Naive thymus-derived CD8-positive, alpha-beta T cell (primary cell): ENCODE measurements at regions not wholly inside any gene's neighbourhood (a gene's known extent, or its start where the extent isn't known, plus 50 kb on each side); places are given as distances from the start of the nearest gene placed in this dataset.

Source experiments
- ATAC-seq, 2 donors: fragments of 150-1000 bp; cut with Tn5 transposase in 1 of 2; sonication (Bioruptor Pico), chemical (Tn5 transposase) in 1 of 2; 1 replicate in 1 of 2; 2 replicates in 1 of 2; pipeline ENCODE4 v1.10.0; 2021; ENCODE audit warnings: mild to moderate bottlenecking in 2 of 2, moderate library complexity in 2 of 2
- POLR2A ChIA-PET: fragments of 350-600 bp; sonication (Branson Sonifier 250); formaldehyde crosslinking; loops from one replicate; lab custom pipeline; 2021; ENCODE audit warnings: antibody characterized with exemption; lab: Charles Lee
- DNase-seq, 10 donors: peaks; one replicate each; pipeline versions ENCODE4 v3.0.0 to v3.0.0-alpha.2; 2020 to 2022
- H3K27ac Mint-ChIP-seq, 10 donors: one replicate each; pipeline ENCODE4 v1.8.0; 2020 to 2022; ENCODE audit warnings: mild to moderate bottlenecking in 10 of 10, mixed read lengths in 10 of 10, moderate library complexity in 4 of 10, inconsistent platforms in 1 of 10
- H3K27me3 Mint-ChIP-seq, 5 donors: one replicate each; pipeline ENCODE4 v1.8.0; 2021 to 2022; ENCODE audit warnings: mixed read lengths in 5 of 5
- H3K36me3 Mint-ChIP-seq, 3 donors: one replicate each; pipeline ENCODE4 v1.8.0; 2020 to 2022; ENCODE audit warnings: mixed read lengths in 3 of 3, mild to moderate bottlenecking in 2 of 3, inconsistent platforms in 1 of 3
- H3K4me1 Mint-ChIP-seq, 4 donors: one replicate each; pipeline ENCODE4 v1.8.0; 2021 to 2022; ENCODE audit warnings: mixed read lengths in 4 of 4
- H3K4me3 Mint-ChIP-seq, 10 donors: one replicate each; pipeline ENCODE4 v1.8.0; 2020 to 2022; ENCODE audit warnings: mild to moderate bottlenecking in 10 of 10, mixed read lengths in 10 of 10, moderate library complexity in 6 of 10, inconsistent platforms in 1 of 10
- H3K9me3 Mint-ChIP-seq, 9 donors: one replicate each; pipeline ENCODE4 v1.8.0; 2020 to 2022; ENCODE audit warnings: mixed read lengths in 9 of 9, mild to moderate bottlenecking in 3 of 9, inconsistent platforms in 1 of 9, moderate library complexity in 1 of 9

DNA sequence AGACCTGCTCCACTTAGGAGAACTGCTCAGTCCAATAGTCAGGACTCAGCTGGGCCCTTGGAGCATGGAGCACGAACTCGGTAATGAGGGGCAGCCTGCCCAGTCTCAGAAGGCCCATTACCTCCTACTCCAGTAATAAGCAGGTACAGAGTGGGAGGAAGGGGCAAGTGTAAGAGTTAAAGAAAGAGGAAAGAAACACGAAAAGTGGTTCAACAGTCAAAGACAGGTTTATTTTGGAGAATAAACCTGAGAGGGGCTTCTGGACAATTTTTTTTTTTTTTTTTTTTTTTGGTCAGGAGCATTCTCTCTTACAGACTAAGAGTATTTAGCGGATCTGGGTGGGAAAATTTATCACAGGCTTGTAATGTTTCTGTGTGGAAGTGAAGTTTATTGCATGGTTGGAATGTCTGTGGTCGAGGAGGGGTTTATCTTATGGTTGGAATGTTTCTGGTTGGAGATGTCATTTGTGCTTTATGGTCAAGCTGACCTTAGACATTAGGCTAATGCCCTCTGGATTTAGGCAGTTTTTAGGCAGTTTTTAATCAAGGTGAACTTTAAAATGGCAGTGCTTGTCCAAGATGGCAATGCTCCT, 340.1 kb downstream of the BCKDHB start:
- Mint-ChIP-seq H3K4me1 (no peaks in the 10 kb centered on the region), H3K27me3 (no peaks in the 10 kb centered on the region), H3K4me3 (no peak overlapping the region), H3K27ac (no peak overlapping the region), H3K9me3 (no peaks in the 10 kb centered on the region), H3K36me3 (no peaks in the 10 kb centered on the region)
- POLR2A ChIA-PET, result no interaction called here
- ATAC-seq (no peak), DNase-seq (no peak)

DNA sequence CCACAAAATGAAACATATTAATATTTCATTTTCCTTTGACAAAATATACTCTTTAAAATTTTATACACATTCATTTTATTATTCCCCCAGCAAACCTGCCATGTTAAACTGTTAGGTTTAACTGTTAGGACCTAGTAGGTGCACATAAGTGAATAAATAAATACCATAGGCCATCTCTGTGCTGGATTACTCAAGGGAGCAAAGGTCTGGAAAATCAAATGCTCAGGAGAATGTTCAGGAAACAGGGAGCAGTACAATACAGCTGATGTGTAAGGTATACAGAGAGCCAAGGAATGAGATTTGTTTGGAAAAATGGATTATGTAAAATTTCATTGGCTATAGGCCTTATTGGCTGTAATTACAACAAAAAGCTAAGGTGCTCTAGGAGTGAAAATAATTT, 339.3 kb downstream of the BCKDHB start:
- POLR2A ChIA-PET, result no interaction called here
- no peaks in the 10 kb centered on the region for H3K4me1 Mint-ChIP-seq
- DNase-seq, result no peak
- no peak overlapping the region for H3K27ac Mint-ChIP-seq
- no peak overlapping the region for H3K4me3 Mint-ChIP-seq
- ATAC-seq, result no peak
- no peaks in the 10 kb centered on the region for H3K9me3 Mint-ChIP-seq
- no peaks in the 10 kb centered on the region for H3K27me3 Mint-ChIP-seq
- no peaks in the 10 kb centered on the region for H3K36me3 Mint-ChIP-seq

DNA sequence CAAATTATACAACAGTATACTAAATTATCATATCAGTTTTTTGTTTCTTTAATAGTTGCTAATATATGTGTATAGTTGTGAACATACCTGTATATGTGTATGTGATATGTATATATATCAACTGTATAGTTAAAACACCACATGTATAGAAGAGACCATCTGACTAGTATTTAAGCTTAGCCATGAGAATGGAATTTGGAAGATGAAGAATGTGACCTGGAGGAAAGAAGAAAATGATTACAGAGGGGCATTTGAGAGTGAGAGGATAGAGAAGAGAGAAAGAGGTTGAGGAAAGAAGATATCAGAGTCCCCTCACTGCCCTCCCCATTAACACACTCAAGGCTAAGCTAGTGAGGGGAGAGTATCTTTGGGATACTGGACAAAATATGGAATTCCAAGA, 335.9 kb downstream of the BCKDHB start:
- no peak overlapping the region for H3K27ac Mint-ChIP-seq
- H3K27me3 Mint-ChIP-seq, result no peaks in the 10 kb centered on the region
- no peak for ATAC-seq
- no peaks in the 10 kb centered on the region for H3K9me3 Mint-ChIP-seq
- H3K36me3 Mint-ChIP-seq, result no peaks in the 10 kb centered on the region
- POLR2A ChIA-PET, result no interaction called here
- H3K4me1 Mint-ChIP-seq, result no peaks in the 10 kb centered on the region
- no peak for DNase-seq
- H3K4me3 Mint-ChIP-seq, result no peak overlapping the region

DNA sequence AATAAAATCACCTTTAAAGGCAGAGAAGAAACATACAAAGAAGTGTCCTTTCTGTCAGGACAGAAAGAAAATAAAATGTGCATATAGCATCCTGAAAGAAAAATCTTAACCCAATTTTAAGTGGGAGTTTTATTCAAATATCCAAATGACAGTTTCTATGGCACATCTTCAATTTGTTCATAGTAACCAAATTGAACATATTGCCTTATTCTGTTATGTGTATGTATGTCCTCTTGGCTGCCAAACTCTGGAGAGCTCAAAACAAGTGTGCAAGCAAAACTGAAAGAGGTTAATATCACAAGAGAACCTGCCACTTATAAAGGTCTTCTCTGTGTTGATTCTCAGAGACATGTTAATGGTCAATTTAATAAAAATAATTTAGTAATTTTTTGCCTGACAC, 334.7 kb downstream of the BCKDHB start:
- DNase-seq, result no peak
- POLR2A ChIA-PET, result no interaction called here

GRCh38 chr6:80440496-80441115, 334.1 kb downstream of the BCKDHB start:
- Mint-ChIP-seq H3K4me1 (no peaks in the 10 kb centered on the region), H3K4me3 (no peak overlapping the region), H3K27me3 (no peaks in the 10 kb centered on the region), H3K36me3 (no peaks in the 10 kb centered on the region), H3K9me3 (no peaks in the 10 kb centered on the region), H3K27ac (no peak overlapping the region)
- POLR2A ChIA-PET, result no interaction called here
- ATAC-seq (no peak), DNase-seq (no peak)

More for the DNA sequence above, 334.7 kb downstream of the BCKDHB start:
- H3K27ac Mint-ChIP-seq, result no peak overlapping the region
- ATAC-seq, result no peak
- H3K4me3 Mint-ChIP-seq, result no peak overlapping the region
- H3K4me1 Mint-ChIP-seq, result no peaks in the 10 kb centered on the region
- H3K27me3 Mint-ChIP-seq, result no peaks in the 10 kb centered on the region
- no peaks in the 10 kb centered on the region for H3K9me3 Mint-ChIP-seq
- H3K36me3 Mint-ChIP-seq, result no peaks in the 10 kb centered on the region

DNA sequence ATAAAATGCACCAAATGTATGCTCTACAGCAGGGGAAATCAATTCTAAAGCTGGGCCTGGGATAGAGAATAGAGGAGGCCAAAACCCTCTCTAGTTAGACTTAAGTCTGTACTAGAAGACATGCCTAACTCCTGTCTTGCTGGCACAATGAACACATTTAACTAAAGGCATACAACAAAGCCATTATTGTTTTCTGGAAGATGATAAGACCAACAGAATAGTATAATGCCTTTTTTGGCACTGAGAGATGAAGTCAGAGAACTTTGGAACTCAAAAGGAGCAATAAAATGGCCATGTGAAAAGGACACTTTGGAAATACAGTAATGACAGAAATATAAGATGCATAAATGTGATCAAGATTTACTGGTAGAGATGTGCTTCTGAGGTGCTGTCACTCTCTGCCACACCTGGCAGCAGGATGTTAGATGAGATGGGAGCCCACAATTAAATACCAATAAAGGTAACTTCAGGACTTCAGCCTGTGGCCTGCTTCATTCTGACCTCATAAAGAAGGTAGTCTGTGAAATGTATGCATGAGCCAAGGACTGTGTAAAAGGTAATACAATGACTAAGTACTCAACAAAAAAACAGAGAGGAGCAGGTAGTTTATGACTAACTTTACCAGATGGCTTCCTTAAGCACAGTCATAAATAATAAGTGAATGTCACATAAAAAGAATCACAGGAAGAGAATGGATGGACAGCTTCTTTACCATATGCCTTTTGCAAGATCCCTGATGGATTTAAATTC, 333.4 kb downstream of the BCKDHB start:
- no peak overlapping the region for H3K4me3 Mint-ChIP-seq
- peak overlapping the region in 1 of 10 donors; percentile 4 for H3K27ac Mint-ChIP-seq
- no peaks in the 10 kb centered on the region for H3K4me1 Mint-ChIP-seq
- POLR2A ChIA-PET, result no interaction called here
- ATAC-seq (no peak), DNase-seq (no peak)
- H3K9me3 Mint-ChIP-seq, result no peaks in the 10 kb centered on the region
- H3K36me3 Mint-ChIP-seq, result peaks cover 0 to 2% (median 2%) of the 10 kb centered on the region in 3 donors
- no peaks in the 10 kb centered on the region for H3K27me3 Mint-ChIP-seq

GRCh38 chr6:80438772-80439171, 332.3 kb downstream of the BCKDHB start:
- Mint-ChIP-seq H3K36me3 (peaks cover 1 to 5% (median 4%) of the 10 kb centered on the region in 3 donors), H3K27ac (no peak overlapping the region), H3K4me3 (no peak overlapping the region), H3K27me3 (no peaks in the 10 kb centered on the region), H3K4me1 (no peaks in the 10 kb centered on the region), H3K9me3 (peaks cover 0 to 2% (median 0%) of the 10 kb centered on the region in 9 donors)
- POLR2A ChIA-PET, result no interaction called here
- DNase-seq, result no peak
- ATAC-seq, result no peak

DNA sequence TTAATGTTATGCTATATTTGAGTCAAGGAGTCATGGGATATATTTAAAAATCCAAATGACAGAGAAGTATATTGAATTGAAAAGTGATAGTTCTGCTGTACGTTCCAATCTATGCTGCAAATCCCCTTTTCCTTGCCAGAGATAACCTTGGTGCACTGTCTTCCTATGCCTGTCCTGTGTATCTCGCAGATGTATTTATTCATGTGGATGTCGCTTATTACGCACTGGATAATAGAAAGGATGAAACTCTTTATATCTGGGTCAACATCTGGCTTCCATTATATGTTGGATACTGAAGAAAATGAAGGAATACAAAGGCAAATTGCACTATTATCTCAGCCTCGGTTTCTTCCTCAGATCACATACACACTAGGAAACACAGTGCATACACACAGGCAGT, 331.3 kb downstream of the BCKDHB start:
- Mint-ChIP-seq H3K27me3 (no peaks in the 10 kb centered on the region), H3K4me3 (no peak overlapping the region), H3K36me3 (peaks cover 3 to 6% (median 4%) of the 10 kb centered on the region in 3 donors), H3K27ac (no peak overlapping the region), H3K4me1 (no peaks in the 10 kb centered on the region), H3K9me3 (peaks cover 0 to 7% (median 0%) of the 10 kb centered on the region in 9 donors)
- DNase-seq, result no peak
- ATAC-seq, result no peak
- POLR2A ChIA-PET, result no interaction called here

DNA sequence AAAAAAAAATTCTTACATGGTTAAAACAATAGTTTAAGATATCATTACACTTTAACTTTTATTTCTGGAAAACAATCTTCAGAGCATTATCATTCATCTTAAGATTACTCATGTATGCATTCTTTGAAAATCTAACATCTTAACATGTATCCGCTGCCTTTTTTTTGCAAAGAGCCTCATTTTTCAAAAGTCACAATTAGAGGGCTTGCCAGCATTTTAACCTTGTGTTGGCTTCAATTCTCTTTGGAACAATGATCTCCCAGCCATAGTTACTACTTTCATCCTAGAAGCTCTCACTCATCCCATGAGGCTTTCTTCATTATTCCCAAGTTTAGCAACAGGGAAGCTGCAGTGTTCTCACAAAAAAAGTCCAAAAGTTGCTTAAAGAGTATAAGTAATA, 330.8 kb downstream of the BCKDHB start:
- Mint-ChIP-seq H3K36me3 (peaks cover 3 to 12% (median 5%) of the 10 kb centered on the region in 3 donors), H3K9me3 (peaks cover 0 to 13% (median 2%) of the 10 kb centered on the region in 9 donors), H3K27me3 (peaks cover 0 to 2% (median 0%) of the 10 kb centered on the region in 5 donors), H3K4me3 (no peak overlapping the region), H3K27ac (no peak overlapping the region), H3K4me1 (no peaks in the 10 kb centered on the region)
- DNase-seq (no peak), ATAC-seq (no peak)
- POLR2A ChIA-PET, result no interaction called here

DNA sequence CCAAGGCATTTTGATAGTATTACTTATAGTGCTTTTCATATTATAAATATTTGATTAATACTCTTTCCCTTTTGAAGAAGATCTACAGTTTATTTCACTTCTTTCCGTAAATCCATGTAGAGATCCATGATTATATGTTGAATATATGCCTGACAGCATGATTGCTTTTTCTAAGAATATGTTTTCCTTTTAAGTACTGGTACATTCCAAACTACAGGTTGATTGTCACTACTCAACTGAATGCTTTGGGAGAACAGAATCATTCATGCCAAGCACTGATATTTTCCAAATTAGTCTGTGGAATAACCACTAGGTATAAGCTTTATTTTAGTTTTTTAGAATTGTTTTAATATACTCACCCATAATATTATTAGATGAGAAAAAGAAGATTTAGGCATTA, 330.2 kb downstream of the BCKDHB start:
- DNase-seq, result no peak
- POLR2A ChIA-PET, result no interaction called here
- Mint-ChIP-seq H3K4me3 (no peak overlapping the region), H3K36me3 (peaks cover 3 to 17% (median 9%) of the 10 kb centered on the region in 3 donors), H3K9me3 (peaks cover 0 to 19% (median 6%) of the 10 kb centered on the region in 9 donors), H3K27me3 (peaks cover 0 to 5% (median 0%) of the 10 kb centered on the region in 5 donors), H3K4me1 (no peaks in the 10 kb centered on the region), H3K27ac (no peak overlapping the region)
- ATAC-seq, result no peak

GRCh38 chr6:80435457-80435856, 329.0 kb downstream of the BCKDHB start:
- DNase-seq (no peak), ATAC-seq (no peak)
- POLR2A ChIA-PET, result no interaction called here
- no peaks in the 10 kb centered on the region for H3K4me1 Mint-ChIP-seq
- peaks cover 5 to 31% (median 16%) of the 10 kb centered on the region in 9 donors for H3K9me3 Mint-ChIP-seq
- no peak overlapping the region for H3K4me3 Mint-ChIP-seq
- H3K27me3 Mint-ChIP-seq, result peaks cover 0 to 5% (median 0%) of the 10 kb centered on the region in 5 donors
- no peak overlapping the region for H3K27ac Mint-ChIP-seq
- H3K36me3 Mint-ChIP-seq, result peaks cover 7 to 27% (median 11%) of the 10 kb centered on the region in 3 donors

DNA sequence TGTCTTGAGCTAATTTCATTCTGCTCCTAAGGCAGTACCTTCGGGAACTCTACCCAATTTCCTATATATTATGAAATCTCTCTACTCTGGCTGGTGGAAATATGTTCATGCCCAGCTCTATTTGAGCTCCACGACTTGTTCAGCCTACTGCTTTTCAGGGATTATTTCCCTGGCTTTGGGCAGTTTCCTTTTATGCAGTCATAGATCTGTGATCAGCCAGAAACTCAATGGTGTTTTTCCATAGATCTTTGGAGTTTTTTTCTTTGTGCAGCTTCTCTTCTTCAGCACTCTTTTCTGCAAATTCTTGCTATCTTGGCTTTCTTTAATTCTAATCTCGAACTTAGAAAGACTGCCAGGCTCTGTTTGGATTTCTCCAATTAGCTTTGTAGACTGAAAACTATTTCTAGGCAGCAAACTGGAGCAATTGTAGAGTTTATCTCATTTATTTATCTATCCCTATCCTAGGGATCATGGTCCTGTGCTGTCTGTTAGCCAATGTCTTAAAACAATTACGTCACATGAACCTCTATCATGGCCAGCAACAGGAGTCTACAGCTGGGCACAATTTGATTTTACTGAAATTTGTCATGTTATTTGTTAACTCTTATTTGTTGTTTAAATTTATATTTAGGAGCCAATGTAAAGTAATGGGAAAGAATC, 328.4 kb downstream of the BCKDHB start:
- H3K4me3 Mint-ChIP-seq, result no peak overlapping the region
- ATAC-seq (no peak), DNase-seq (no peak)
- no peaks in the 10 kb centered on the region for H3K4me1 Mint-ChIP-seq
- H3K27ac Mint-ChIP-seq, result no peak overlapping the region
- peaks cover 5 to 37% (median 20%) of the 10 kb centered on the region in 9 donors for H3K9me3 Mint-ChIP-seq
- POLR2A ChIA-PET, result no interaction called here
- peaks cover 7 to 32% (median 13%) of the 10 kb centered on the region in 3 donors for H3K36me3 Mint-ChIP-seq
- peaks cover 0 to 5% (median 0%) of the 10 kb centered on the region in 5 donors for H3K27me3 Mint-ChIP-seq

DNA sequence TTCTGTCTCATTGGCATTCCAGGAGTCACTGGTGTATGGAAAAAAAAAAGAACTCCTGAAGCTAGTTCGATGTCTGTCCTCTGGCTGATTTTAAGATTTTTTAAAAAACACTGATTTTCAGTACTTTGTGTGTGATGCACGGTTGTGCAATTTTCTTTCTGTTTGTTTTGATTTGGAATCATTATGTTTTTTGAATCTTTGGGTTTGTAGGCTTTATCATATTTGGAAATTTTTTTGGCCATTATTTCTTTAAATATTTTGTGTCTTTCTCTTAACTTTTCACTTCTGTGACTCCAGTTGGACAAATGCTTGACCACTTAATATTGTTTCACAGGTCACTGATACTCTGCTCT, 327.2 kb downstream of the BCKDHB start:
- peaks cover 9 to 32% (median 22%) of the 10 kb centered on the region in 3 donors for H3K36me3 Mint-ChIP-seq

More for the DNA sequence above, 327.2 kb downstream of the BCKDHB start:
- Mint-ChIP-seq H3K4me1 (no peaks in the 10 kb centered on the region), H3K27ac (no peak overlapping the region), H3K27me3 (peaks cover 0 to 5% (median 0%) of the 10 kb centered on the region in 5 donors), H3K4me3 (no peak overlapping the region), H3K9me3 (peaks cover 6 to 49% (median 27%) of the 10 kb centered on the region in 9 donors)
- POLR2A ChIA-PET, result no interaction called here
- no peak for ATAC-seq
- no peak for DNase-seq
